SK-N-SH (cell line): ENCODE measurements at regions not wholly inside any gene's neighbourhood (a gene's known extent, or its start where the extent isn't known, plus 50 kb on each side); places are given as distances from the start of the nearest gene placed in this dataset.

Experiments used
- CTCF ChIA-PET: fragments of 300-600, 350-600 bp; formaldehyde crosslinking; extraction: SDS; loops from one replicate; lab custom pipeline; 2021; lab: Yijun Ruan, JAX
- POLR2A ChIA-PET: fragments of 350-600 bp; sonication (Branson Sonifier 250); formaldehyde crosslinking; extraction: SDS; loops from one replicate; lab custom pipeline; 2020; ENCODE audit warnings: antibody characterized with exemption, inconsistent platforms; lab: Yijun Ruan, JAX
- DNase-seq: peaks from one replicate; pipeline ENCODE4 v3.0.0; 2012
- H2AFZ ChIP-seq: fragments of 200-600 bp; sonication (generic); 2 replicates; pipeline ENCODE4 v1.8.1; 2016; ENCODE audit warnings: antibody characterized with exemption, mild to moderate bottlenecking, low read depth
- H3F3A ChIP-seq: fragments of 200-600 bp; sonication (generic); replicated peaks from 2 replicates; pipeline ENCODE3; 2016; ENCODE audit warnings: antibody characterized with exemption, mild to moderate bottlenecking; ENCODE audit not compliant: insufficient read depth
- H3K27ac ChIP-seq, 2 experiments: fragments of 200-500 bp in 1 of 2; fragments of 200-600 bp in 1 of 2; sonication (Bioruptor generic) in 1 of 2; sonication (generic), shearing (Covaris generic) in 1 of 2; 2 replicates each; pipeline versions ENCODE4 v1.5.1 to v1.6.1; 2014 to 2016; ENCODE audit warnings: low read depth in 2 of 2, inconsistent platforms in 1 of 2, low read length in 1 of 2, mild to moderate bottlenecking in 1 of 2, mixed read lengths in 1 of 2
- H3K27me3 ChIP-seq: fragments of 200-600 bp; sonication (generic), shearing (Covaris generic); 2 replicates; pipeline ENCODE4 v1.6.1; 2016; ENCODE audit warnings: mixed run types; ENCODE audit not compliant: insufficient read depth
- H3K36me3 ChIP-seq, 2 experiments: fragments of 200-500 bp in 1 of 2; fragments of 200-600 bp in 1 of 2; sonication (Bioruptor generic) in 1 of 2; sonication (generic) in 1 of 2; replicated peaks in 1 of 2; 2 replicates each; pipeline versions ENCODE3 to v1.5.1; 2014 to 2016; ENCODE audit warnings: low read length in 1 of 2, mild to moderate bottlenecking in 1 of 2; ENCODE audit not compliant: insufficient read depth in 2 of 2, control insufficient read depth in 1 of 2
- H3K4me1 ChIP-seq, 2 experiments: fragments of 200-500 bp in 1 of 2; fragments of 200-600 bp in 1 of 2; sonication (Bioruptor generic) in 1 of 2; sonication (generic), shearing (Covaris generic) in 1 of 2; 2 replicates each; pipeline versions ENCODE4 v1.5.1 to v1.6.1; 2014 to 2016; ENCODE audit warnings: low read depth in 1 of 2, low read length in 1 of 2, mixed run types in 1 of 2; ENCODE audit not compliant: insufficient read depth in 2 of 2, control insufficient read depth in 1 of 2
- H3K4me2 ChIP-seq: fragments of 200-600 bp; sonication (generic), shearing (Covaris generic); 2 replicates; pipeline ENCODE4 v1.6.1; 2017; ENCODE audit warnings: mixed run types
- H3K4me3 ChIP-seq, 2 experiments: fragments of 200-500 bp in 1 of 2; fragments of 200-600 bp in 1 of 2; sonication (Bioruptor generic) in 1 of 2; sonication (generic), shearing (Covaris generic) in 1 of 2; 2 replicates each; pipeline versions ENCODE4 v1.5.1 to v1.8.1; 2014 to 2016; ENCODE audit warnings: low read depth in 2 of 2, inconsistent platforms in 1 of 2, low read length in 1 of 2, mild to moderate bottlenecking in 1 of 2, mixed read lengths in 1 of 2, moderate library complexity in 1 of 2
- H3K79me2 ChIP-seq: fragments of 200-600 bp; sonication (generic); 2 replicates; pipeline ENCODE4 v1.8.1; 2017; ENCODE audit warnings: mild to moderate bottlenecking; ENCODE audit not compliant: insufficient read depth
- H3K9ac ChIP-seq: fragments of 200-600 bp; sonication (generic); 2 replicates; pipeline ENCODE4 v1.6.1; 2017; ENCODE audit warnings: mixed run types
- H3K9me2 ChIP-seq: fragments of 200-600 bp; sonication (generic); 2 replicates; pipeline ENCODE4 v1.6.1; 2017; ENCODE audit warnings: mixed run types
- H3K9me3 ChIP-seq: fragments of 200-600 bp; sonication (generic); 2 replicates; pipeline ENCODE4 v1.6.1; 2017; ENCODE audit warnings: mixed run types, mild to moderate bottlenecking, moderate library complexity
- H4K20me1 ChIP-seq: fragments of 200-600 bp; sonication (generic); 2 replicates; pipeline ENCODE4 v1.6.1; 2017; ENCODE audit warnings: mild to moderate bottlenecking, mixed run types; ENCODE audit not compliant: insufficient read depth
- ELF1 ChIP-seq: IDR thresholded peaks from 2 replicates; pipeline ENCODE4 v1.4.0; 2012
- EZH2phosphoT487 ChIP-seq: fragments of 200-600 bp; sonication (generic); IDR thresholded peaks from 2 replicates; pipeline ENCODE4 v1.6.1; 2017; ENCODE audit warnings: low read depth, mixed run types, mild to moderate bottlenecking, antibody characterized with exemption, moderate library complexity, borderline replicate concordance
- FOXM1 ChIP-seq: IDR thresholded peaks from 2 replicates; pipeline ENCODE4 v1.4.0; 2012; ENCODE audit warnings: low read depth, mild to moderate bottlenecking
- GABPA ChIP-seq: IDR thresholded peaks from 2 replicates; pipeline ENCODE4 v1.4.0; 2012; ENCODE audit warnings: low read depth, mild to moderate bottlenecking
- GATA2 ChIP-seq: sonication (generic); formaldehyde crosslinking; IDR thresholded peaks from 2 replicates; pipeline ENCODE4 v1.5.0; 2020; ENCODE audit warnings: mild to moderate bottlenecking, missing genetic modification reagents
- MEF2A ChIP-seq: IDR thresholded peaks from 2 replicates; pipeline ENCODE4 v1.4.0; 2012; ENCODE audit warnings: low read depth, borderline replicate concordance
- MXI1 ChIP-seq: IDR thresholded peaks from 2 replicates; pipeline ENCODE4 v1.6.1; 2012; ENCODE audit warnings: mild to moderate bottlenecking, low read depth, low read length, improper control_type of control experiment
- NRF1 ChIP-seq: IDR thresholded peaks from 2 replicates; pipeline ENCODE4 v1.6.1; 2012; ENCODE audit warnings: low read depth, mild to moderate bottlenecking, low read length
- POLR2AphosphoS5 ChIP-seq: IDR thresholded peaks from 2 replicates; pipeline ENCODE4 v1.6.1; 2012; ENCODE audit warnings: low read depth, low read length
- RCOR1 ChIP-seq: fragments of 150-350 bp; IDR thresholded peaks from 2 replicates; pipeline ENCODE4 v1.6.1; 2017; ENCODE audit warnings: antibody characterized with exemption, low read length
- RXRA ChIP-seq: IDR thresholded peaks from 2 replicates; pipeline ENCODE4 v1.4.0; 2012; ENCODE audit warnings: low read depth, mild to moderate bottlenecking, borderline replicate concordance
- WGBS: methylation state at CpG from one replicate; pipeline ENCODE4 v1.1.6; 2017; ENCODE audit warnings: low lambda C conversion rate; 5-methylcytosine and 5-hydroxymethylcytosine counted together
- TF ChIP-seq, protein P1 (sequence below): fragments of 150-350 bp; IDR thresholded peaks from 2 replicates; pipeline ENCODE4 v1.6.1; 2017; ENCODE audit warnings: antibody characterized with exemption, low read length, low read depth, borderline replicate concordance
- TF ChIP-seq, protein P2 (sequence below): IDR thresholded peaks from 2 replicates; pipeline ENCODE4 v1.4.0; 2012; ENCODE audit warnings: low read depth, borderline replicate concordance
- TF ChIP-seq, protein P3 (sequence below): IDR thresholded peaks from 2 replicates; pipeline ENCODE4 v1.4.0; 2012; ENCODE audit warnings: low read depth

DNA sequence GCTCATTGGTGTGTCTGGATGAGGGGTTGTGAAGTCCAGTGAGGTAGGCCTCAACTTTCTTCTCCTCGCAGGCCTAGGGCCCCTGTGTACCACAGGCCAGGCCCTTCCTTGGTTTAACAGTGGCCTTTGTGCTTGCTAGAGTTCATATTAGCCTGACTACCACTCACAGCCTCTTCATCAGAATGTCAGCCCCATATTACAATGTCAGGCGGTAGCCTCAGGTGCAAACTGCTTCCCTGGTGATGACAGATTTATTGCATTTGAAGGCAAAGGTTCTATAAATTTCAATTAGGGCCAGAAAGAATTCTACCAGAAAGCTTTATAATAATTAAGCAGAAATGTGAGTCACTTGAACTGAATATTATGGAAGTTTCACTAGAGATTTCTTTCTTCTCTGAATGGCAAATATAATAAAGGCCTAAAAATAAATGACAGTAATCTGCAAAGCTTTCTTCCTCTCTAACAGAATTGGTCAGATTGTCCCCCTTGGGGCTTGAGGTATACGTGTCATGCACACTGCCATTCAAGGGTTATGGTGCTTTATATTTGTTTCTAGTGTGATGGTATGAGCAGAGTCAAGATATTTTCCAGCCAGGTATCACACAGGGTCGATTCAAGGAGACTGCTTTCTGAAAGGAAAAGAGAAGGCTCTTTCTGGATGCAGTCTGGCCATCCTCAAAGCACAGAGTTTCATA lies 210.3 kb downstream of the CWF19L2 start:
- no peak overlapping the region for H3K4me3 ChIP-seq
- CTCF ChIA-PET = no interaction called here
- no peak overlapping the region for H2AFZ ChIP-seq
- no peaks in the 10 kb centered on the region for H3K9me2 ChIP-seq
- H3K27me3 ChIP-seq = no peaks in the 10 kb centered on the region
- H4K20me1 ChIP-seq = no peaks in the 10 kb centered on the region
- H3K79me2 ChIP-seq = no peaks in the 10 kb centered on the region
- H3K4me1 ChIP-seq = no peaks in the 10 kb centered on the region
- H3K27ac ChIP-seq = no peak overlapping the region
- no peak overlapping the region for H3K9ac ChIP-seq
- POLR2A ChIA-PET = no interaction called here
- H3K4me2 ChIP-seq = no peak overlapping the region
- DNase-seq = no peak
- H3F3A ChIP-seq = no peaks in the 10 kb centered on the region
- no peaks in the 10 kb centered on the region for H3K9me3 ChIP-seq
- TF ChIP-seq MEF2A = no peak
- no peak for TF ChIP-seq RCOR1
- TF ChIP-seq GABPA = no peak
- TF ChIP-seq FOXM1 = no peak
- TF ChIP-seq, protein P1, sequence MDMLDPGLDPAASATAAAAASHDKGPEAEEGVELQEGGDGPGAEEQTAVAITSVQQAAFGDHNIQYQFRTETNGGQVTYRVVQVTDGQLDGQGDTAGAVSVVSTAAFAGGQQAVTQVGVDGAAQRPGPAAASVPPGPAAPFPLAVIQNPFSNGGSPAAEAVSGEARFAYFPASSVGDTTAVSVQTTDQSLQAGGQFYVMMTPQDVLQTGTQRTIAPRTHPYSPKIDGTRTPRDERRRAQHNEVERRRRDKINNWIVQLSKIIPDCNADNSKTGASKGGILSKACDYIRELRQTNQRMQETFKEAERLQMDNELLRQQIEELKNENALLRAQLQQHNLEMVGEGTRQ = no peak
- TF ChIP-seq, protein P2, sequence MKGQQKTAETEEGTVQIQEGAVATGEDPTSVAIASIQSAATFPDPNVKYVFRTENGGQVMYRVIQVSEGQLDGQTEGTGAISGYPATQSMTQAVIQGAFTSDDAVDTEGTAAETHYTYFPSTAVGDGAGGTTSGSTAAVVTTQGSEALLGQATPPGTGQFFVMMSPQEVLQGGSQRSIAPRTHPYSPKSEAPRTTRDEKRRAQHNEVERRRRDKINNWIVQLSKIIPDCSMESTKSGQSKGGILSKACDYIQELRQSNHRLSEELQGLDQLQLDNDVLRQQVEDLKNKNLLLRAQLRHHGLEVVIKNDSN = no peak
- TF ChIP-seq, protein P3, sequence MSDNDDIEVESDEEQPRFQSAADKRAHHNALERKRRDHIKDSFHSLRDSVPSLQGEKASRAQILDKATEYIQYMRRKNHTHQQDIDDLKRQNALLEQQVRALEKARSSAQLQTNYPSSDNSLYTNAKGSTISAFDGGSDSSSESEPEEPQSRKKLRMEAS = no peak
- no peak for TF ChIP-seq NRF1
- no peak for TF ChIP-seq POLR2AphosphoS5
- H3K36me3 ChIP-seq = no peaks in the 10 kb centered on the region
- WGBS = 13% methylated on average over 4 of the region's 4 CpGs

DNA sequence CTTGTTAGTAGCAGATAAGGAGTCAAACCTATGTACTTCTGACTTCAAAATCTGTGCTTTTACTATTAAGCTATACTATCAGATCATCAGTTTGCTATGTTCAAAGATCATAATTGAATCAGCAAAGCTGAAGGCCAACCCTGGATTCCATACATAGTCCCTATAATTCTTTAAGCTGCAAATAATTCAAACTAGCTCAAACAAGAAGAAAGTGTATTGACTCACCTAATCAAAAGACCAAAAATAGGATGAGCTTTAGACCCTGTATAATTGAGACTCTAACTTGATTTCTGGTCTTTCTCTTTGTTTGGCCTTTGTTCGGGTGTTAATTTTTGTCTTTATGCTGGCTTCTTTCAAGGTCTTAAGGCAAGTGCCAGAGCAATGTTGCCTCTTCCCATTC lies 213.7 kb downstream of the CWF19L2 start:
- Histone ChIP-seq H3K79me2 (no peaks in the 10 kb centered on the region), H3K36me3 (no peaks in the 10 kb centered on the region), H3K9me2 (no peaks in the 10 kb centered on the region), H2AFZ (no peak overlapping the region), H3K27ac (no peak overlapping the region), H3K4me2 (no peak overlapping the region), H3F3A (no peaks in the 10 kb centered on the region), H4K20me1 (no peaks in the 10 kb centered on the region), H3K4me3 (no peak overlapping the region), H3K9ac (no peak overlapping the region), H3K27me3 (no peaks in the 10 kb centered on the region), H3K9me3 (no peaks in the 10 kb centered on the region), H3K4me1 (no peaks in the 10 kb centered on the region)
- ChIA-PET CTCF (no interaction called here), POLR2A (no interaction called here)
- TF ChIP-seq GABPA (no peak), RXRA (no peak), EZH2phosphoT487 (no peak)
- WGBS = 71% methylated on average over 1 of the region's 1 CpG
- DNase-seq = no peak

DNA sequence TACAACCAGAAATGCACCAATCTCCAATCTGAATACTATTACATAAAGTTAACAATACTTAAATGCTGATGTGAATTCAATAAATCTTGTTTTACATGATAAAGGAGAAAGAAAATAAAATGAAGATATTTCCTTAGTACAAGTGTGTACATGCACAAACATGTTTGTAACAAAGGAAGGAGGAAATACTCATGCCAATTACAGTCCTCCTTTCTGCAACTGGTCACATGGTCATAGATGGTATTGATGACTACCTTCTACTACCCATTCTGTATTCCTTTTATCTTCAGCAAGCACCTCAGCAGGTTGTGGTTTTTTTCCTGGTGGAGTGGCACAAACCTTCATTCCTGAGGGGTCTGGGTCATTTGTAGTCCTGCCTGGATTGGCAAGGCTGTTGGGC lies 214.2 kb upstream of the GUCY1A2 start:
- Histone ChIP-seq H4K20me1 (no peaks in the 10 kb centered on the region), H3K4me3 (no peak overlapping the region), H3F3A (no peaks in the 10 kb centered on the region), H3K27me3 (no peaks in the 10 kb centered on the region), H2AFZ (no peak overlapping the region), H3K4me1 (no peaks in the 10 kb centered on the region), H3K9ac (no peak overlapping the region), H3K9me3 (no peaks in the 10 kb centered on the region), H3K79me2 (no peaks in the 10 kb centered on the region), H3K27ac (no peak overlapping the region), H3K9me2 (no peaks in the 10 kb centered on the region), H3K4me2 (no peak overlapping the region), H3K36me3 (no peaks in the 10 kb centered on the region)
- ChIA-PET POLR2A (no interaction called here), CTCF (no interaction called here)
- no peak for TF ChIP-seq ELF1
- no peak for TF ChIP-seq GATA2 (CRISPR knock-in tag)
- TF ChIP-seq MXI1 = no peak
- no peak for DNase-seq
